Breast epithelium (tissue), 4 donors: ENCODE measurements at regions not wholly inside any gene's neighbourhood (a gene's known extent, or its start where the extent isn't known, plus 50 kb on each side); places are given as distances from the start of the nearest gene placed in this dataset.

Experiments used
- DNase-seq, 2 donors: peaks; one replicate each; pipeline ENCODE4 v3.0.0-alpha.2; 2019; ENCODE audit warnings: low spot score in 2 of 2
- H3K27ac ChIP-seq, 2 donors: fragments of 200-600 bp; sonication (generic) in 1 of 2; one replicate each; pipeline ENCODE4 v1.5.1; 2016 to 2019; ENCODE audit warnings: mild to moderate bottlenecking in 1 of 2
- H3K27me3 ChIP-seq, 2 donors: fragments of 200-600 bp; sonication (generic) in 1 of 2; one replicate each; pipeline versions ENCODE4 v1.5.1 to v1.6.0; 2017 to 2019; ENCODE audit warnings: control low read depth in 1 of 2, mild to moderate bottlenecking in 1 of 2
- H3K36me3 ChIP-seq: fragments of 200-600 bp; one replicate; pipeline ENCODE4 v1.5.1; 2019
- H3K4me1 ChIP-seq, 2 donors: fragments of 200-600 bp; sonication (generic); one replicate each; pipeline ENCODE4 v1.5.1; 2016 to 2019; ENCODE audit warnings: control low read depth in 1 of 2
- H3K4me3 ChIP-seq, 3 donors: fragments of 200-600 bp; sonication (generic); 1 replicate in 2 of 3; 2 replicates in 1 of 3; pipeline ENCODE4 v1.5.1; 2016 to 2019; ENCODE audit warnings: mild to moderate bottlenecking in 3 of 3, moderate library complexity in 2 of 3
- H3K9me3 ChIP-seq, 2 donors: fragments of 200-600 bp; sonication (generic) in 1 of 2; one replicate each; pipeline ENCODE4 v1.5.1; 2016 to 2019; ENCODE audit warnings: control low read depth in 1 of 2
- POLR2A ChIP-seq: fragments of 450-650 bp; IDR thresholded peaks from one replicate; pipeline ENCODE4 v1.6.1; 2016; ENCODE audit warnings: antibody characterized with exemption, mild to moderate bottlenecking, moderate library complexity
- POLR2AphosphoS5 ChIP-seq, 3 donors: sonication (generic); formaldehyde crosslinking; IDR thresholded peaks; one replicate each; pipeline ENCODE4 v1.6.1; 2017; ENCODE audit warnings: antibody characterized with exemption in 3 of 3
- intact Hi-C: fragments of 100-400 bp; cut with DNase I; formaldehyde crosslinking; loops from one replicate; pipeline ENCODE4 v1.15.1; 2023; ENCODE audit warnings: low total_unique reads
- TF ChIP-seq, protein P1 (sequence below), 3 donors: fragments of 450-650 bp; IDR thresholded peaks; one replicate each; pipeline ENCODE4 v1.5.1; 2016 to 2017; ENCODE audit warnings: antibody characterized with exemption in 3 of 3, mild to moderate bottlenecking in 3 of 3, moderate library complexity in 3 of 3

DNA sequence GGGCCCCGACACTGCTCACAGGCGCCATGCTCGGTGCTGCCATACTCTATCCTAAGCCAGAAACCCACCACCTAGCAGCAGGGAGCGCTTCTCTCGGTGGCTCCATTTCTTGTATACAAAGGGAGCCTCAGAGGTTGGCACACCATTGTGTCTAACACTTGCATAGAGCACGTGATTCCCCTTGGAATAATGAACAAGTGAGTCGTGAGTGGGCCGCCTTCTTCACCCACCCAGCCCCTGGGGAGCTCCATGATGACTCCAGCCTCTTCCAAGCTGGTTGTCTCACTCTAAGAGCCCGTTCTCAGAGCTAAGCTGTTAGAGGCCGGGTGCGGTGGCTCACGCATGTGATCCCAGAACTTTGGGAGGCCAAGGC, 82.3 kb upstream of the ZNF469 start:
- no peaks in the 10 kb centered on the region for H3K36me3 ChIP-seq

DNA sequence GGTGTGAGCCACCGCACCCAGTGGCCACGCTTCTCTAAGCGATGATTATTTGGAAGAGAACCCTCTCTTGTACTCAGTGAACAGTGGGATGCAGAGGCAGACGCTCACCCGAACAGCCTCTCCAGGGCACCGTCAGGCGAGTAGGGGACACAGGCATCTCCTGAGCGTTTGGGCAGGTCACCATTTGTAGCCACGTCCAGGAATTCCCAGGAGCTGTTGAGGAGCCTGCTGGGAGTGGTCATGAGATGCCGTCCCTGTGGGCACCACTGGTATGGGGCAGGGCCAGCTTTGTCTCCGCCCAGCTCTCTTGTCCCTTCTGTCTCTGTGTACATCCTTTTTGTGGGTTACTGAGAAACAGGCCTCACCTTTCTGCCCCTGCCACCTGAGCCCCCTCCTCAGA, 81.3 kb upstream of the ZNF469 start:
- no peaks in the 10 kb centered on the region for H3K4me1 ChIP-seq
- H3K36me3 ChIP-seq = no peaks in the 10 kb centered on the region
- peaks cover 0 to 10% of the 10 kb centered on the region in 2 donors for H3K9me3 ChIP-seq
- intact Hi-C loops = no loop called here
- H3K27me3 ChIP-seq = no peaks in the 10 kb centered on the region
- no peak overlapping the region for H3K4me3 ChIP-seq
- peak overlapping the region in 1 of 2 donors; percentile 48 for H3K27ac ChIP-seq
- no peak for DNase-seq
- TF ChIP-seq, protein P1, sequence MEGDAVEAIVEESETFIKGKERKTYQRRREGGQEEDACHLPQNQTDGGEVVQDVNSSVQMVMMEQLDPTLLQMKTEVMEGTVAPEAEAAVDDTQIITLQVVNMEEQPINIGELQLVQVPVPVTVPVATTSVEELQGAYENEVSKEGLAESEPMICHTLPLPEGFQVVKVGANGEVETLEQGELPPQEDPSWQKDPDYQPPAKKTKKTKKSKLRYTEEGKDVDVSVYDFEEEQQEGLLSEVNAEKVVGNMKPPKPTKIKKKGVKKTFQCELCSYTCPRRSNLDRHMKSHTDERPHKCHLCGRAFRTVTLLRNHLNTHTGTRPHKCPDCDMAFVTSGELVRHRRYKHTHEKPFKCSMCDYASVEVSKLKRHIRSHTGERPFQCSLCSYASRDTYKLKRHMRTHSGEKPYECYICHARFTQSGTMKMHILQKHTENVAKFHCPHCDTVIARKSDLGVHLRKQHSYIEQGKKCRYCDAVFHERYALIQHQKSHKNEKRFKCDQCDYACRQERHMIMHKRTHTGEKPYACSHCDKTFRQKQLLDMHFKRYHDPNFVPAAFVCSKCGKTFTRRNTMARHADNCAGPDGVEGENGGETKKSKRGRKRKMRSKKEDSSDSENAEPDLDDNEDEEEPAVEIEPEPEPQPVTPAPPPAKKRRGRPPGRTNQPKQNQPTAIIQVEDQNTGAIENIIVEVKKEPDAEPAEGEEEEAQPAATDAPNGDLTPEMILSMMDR (IDR thresholded peaks at IDR 0.05) = no peak
- TF ChIP-seq POLR2A (no peak), POLR2AphosphoS5 (IDR thresholded peaks at IDR 0.05) (no peak)

More for the DNA sequence above, 82.3 kb upstream of the ZNF469 start:
- intact Hi-C loops = no loop called here
- no peak for TF ChIP-seq POLR2A
- peaks cover 0 to 10% of the 10 kb centered on the region in 2 donors for H3K9me3 ChIP-seq
- no peak overlapping the region for H3K27ac ChIP-seq
- no peaks in the 10 kb centered on the region for H3K27me3 ChIP-seq
- H3K4me1 ChIP-seq = no peaks in the 10 kb centered on the region
- H3K4me3 ChIP-seq = no peak overlapping the region
- no peak for DNase-seq

DNA sequence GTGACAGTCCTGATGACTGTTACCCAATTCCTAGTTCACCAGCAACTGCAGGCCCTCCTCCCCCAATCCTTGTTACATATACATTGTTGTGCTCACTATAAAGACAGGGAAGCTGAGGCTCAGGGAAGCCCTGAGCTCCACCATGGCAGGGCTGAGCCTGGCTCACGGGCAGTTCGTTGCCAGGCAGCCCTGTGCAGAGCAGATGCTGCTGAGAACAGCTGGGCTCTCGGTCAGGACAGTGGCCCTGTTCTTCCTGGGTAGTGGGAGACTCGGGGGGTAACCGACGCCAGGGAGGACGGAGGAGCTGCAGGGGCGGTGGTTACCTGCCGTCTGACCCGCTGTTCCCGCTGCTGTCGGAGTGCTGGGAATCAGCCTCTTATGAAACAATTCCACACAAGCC, 80.9 kb upstream of the ZNF469 start:
- Histone ChIP-seq H3K27ac (peak overlapping the region in 1 of 2 donors; percentile 48), H3K4me1 (no peaks in the 10 kb centered on the region)

DNA sequence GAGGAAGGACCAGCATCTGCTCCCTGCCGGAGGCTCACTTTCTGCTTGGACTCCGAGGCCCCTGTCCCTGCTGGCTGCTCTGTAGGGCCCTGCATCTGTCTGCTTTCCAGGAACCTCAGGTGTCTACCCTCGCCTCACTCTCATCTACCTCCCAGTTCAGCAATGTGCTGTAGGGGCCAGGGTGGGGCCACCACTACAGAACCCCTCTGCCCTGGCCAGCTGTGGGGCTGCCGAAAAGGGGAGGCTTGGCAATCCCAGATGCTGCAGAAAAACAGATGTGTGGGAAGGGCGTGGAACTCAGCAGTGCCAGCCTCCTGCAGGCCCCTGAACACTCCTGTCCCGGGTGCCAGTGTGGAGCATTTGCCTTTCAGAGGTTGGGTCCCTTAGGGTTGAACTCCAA, 80.1 kb upstream of the ZNF469 start:
- intact Hi-C loops = no loop called here
- H3K4me3 ChIP-seq = no peak overlapping the region
- H3K27me3 ChIP-seq = no peaks in the 10 kb centered on the region
- DNase-seq = no peak
- H3K4me1 ChIP-seq = no peaks in the 10 kb centered on the region
- peak overlapping the region in 1 of 2 donors; percentile 48 for H3K27ac ChIP-seq
- TF ChIP-seq POLR2A (no peak), POLR2AphosphoS5 (IDR thresholded peaks at IDR 0.05) (no peak)
- TF ChIP-seq, protein P1 (IDR thresholded peaks at IDR 0.05) = no peak
- H3K9me3 ChIP-seq = peaks cover 0 to 10% of the 10 kb centered on the region in 2 donors
- no peaks in the 10 kb centered on the region for H3K36me3 ChIP-seq

More for the DNA sequence above, 80.9 kb upstream of the ZNF469 start:
- no peak overlapping the region for H3K4me3 ChIP-seq
- no peaks in the 10 kb centered on the region for H3K36me3 ChIP-seq
- intact Hi-C loops = no loop called here
- TF ChIP-seq, protein P1 (IDR thresholded peaks at IDR 0.05) = no peak
- no peak for TF ChIP-seq POLR2AphosphoS5 (IDR thresholded peaks at IDR 0.05)
- no peak for TF ChIP-seq POLR2A
- DNase-seq = no peak
- peaks cover 0 to 10% of the 10 kb centered on the region in 2 donors for H3K9me3 ChIP-seq
- H3K27me3 ChIP-seq = no peaks in the 10 kb centered on the region

DNA sequence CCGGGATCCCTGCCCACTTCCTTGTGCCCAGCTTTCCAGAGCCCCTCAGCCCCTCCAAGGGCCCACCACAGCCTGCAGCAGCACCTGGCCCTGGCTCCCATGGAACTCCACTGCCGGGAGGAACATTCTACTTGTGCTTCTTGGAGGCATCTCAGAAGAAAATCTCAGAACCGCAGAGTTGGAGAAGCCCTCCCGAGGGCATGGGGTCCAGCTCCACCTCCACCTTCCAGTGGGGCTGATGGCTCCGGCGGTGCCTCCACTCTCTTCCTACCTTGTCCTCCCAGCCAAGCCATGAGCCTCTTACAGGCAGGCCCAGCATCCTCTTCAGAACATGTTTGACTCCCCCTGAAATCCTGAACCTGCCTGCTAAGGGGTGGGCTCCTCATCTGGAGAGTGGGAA, 79.4 kb upstream of the ZNF469 start:
- intact Hi-C loops = no loop called here
- Histone ChIP-seq H3K27me3 (no peaks in the 10 kb centered on the region), H3K9me3 (peaks cover 0 to 14% of the 10 kb centered on the region in 2 donors), H3K4me1 (no peaks in the 10 kb centered on the region), H3K27ac (peak overlapping the region in 1 of 2 donors; percentile 58), H3K4me3 (no peak overlapping the region), H3K36me3 (no peaks in the 10 kb centered on the region)
- DNase-seq = no peak
- TF ChIP-seq POLR2A = no peak
- TF ChIP-seq POLR2AphosphoS5 (IDR thresholded peaks at IDR 0.05) = no peak
- TF ChIP-seq, protein P1 (IDR thresholded peaks at IDR 0.05) = no peak
